WTC11 (cell line): ENCODE measurements at regions not wholly inside any gene's neighbourhood (a gene's known extent, or its start where the extent isn't known, plus 50 kb on each side); places are given as distances from the start of the nearest gene placed in this dataset.

ENCODE experiments used
- ATAC-seq: fragments of 200-7000 bp; cut with Tn5 transposase; 2 replicates; pipeline ENCODE4 v1.10.0; 2021; ENCODE audit warnings: mild to moderate bottlenecking, moderate library complexity
- CTCF ChIA-PET: fragments of 300-600 bp; sonication (Branson Sonifier 250); formaldehyde crosslinking; loops from one replicate; lab custom pipeline; 2021; ENCODE audit warnings: antibody characterized with exemption; lab: Charles Lee
- POLR2A ChIA-PET: fragments of 350-600 bp; sonication (Branson Sonifier 250); formaldehyde crosslinking; loops from one replicate; lab custom pipeline; 2021; ENCODE audit warnings: antibody characterized with exemption; lab: Charles Lee
- DNase-seq: peaks from one replicate; pipeline ENCODE4 v3.0.0; 2021; ENCODE audit warnings: low spot score
- H3K27ac Mint-ChIP-seq: 2 replicates; pipeline ENCODE4 v1.8.0; 2021; ENCODE audit warnings: mixed read lengths
- H3K27me3 Mint-ChIP-seq: 2 replicates; pipeline ENCODE4 v1.8.0; 2021; ENCODE audit warnings: low read depth, mild to moderate bottlenecking, moderate library complexity, mixed read lengths
- H3K36me3 Mint-ChIP-seq: 2 replicates; pipeline ENCODE4 v1.8.0; 2021; ENCODE audit warnings: mixed read lengths
- H3K4me1 Mint-ChIP-seq: 2 replicates; pipeline ENCODE4 v1.8.0; 2022; ENCODE audit warnings: mixed read lengths
- H3K4me3 Mint-ChIP-seq: 2 replicates; pipeline ENCODE4 v1.8.0; 2021; ENCODE audit warnings: mild to moderate bottlenecking, moderate library complexity, mixed read lengths
- H3K9me3 Mint-ChIP-seq: 2 replicates; pipeline ENCODE4 v1.8.0; 2021; ENCODE audit warnings: mixed read lengths
- AR ChIP-seq: fragments of 250-450 bp; sonication (Bioruptor Pico); IDR thresholded peaks from 2 replicates; pipeline ENCODE4 v1.9.0; 2021; ENCODE audit warnings: mild to moderate bottlenecking
- CREB1 ChIP-seq: sonication (generic); formaldehyde crosslinking; IDR thresholded peaks from 2 replicates; pipeline ENCODE4 v1.8.0; 2023; ENCODE audit warnings: mild to moderate bottlenecking, missing genetic modification reagents
- E2F1 ChIP-seq: sonication (generic); formaldehyde crosslinking; IDR thresholded peaks from 2 replicates; pipeline ENCODE4 v1.8.0; 2022; ENCODE audit warnings: mild to moderate bottlenecking, missing genetic modification reagents
- FOXP1 ChIP-seq: sonication (generic); formaldehyde crosslinking; IDR thresholded peaks from 2 replicates; pipeline ENCODE4 v1.8.0; 2022; ENCODE audit warnings: missing genetic modification reagents, mild to moderate bottlenecking, moderate library complexity, borderline replicate concordance
- HMGXB4 ChIP-seq: sonication (generic); formaldehyde crosslinking; IDR thresholded peaks from 2 replicates; pipeline ENCODE4 v1.8.1; 2023; ENCODE audit warnings: mild to moderate bottlenecking, moderate library complexity, missing genetic modification reagents
- IRF2 ChIP-seq: sonication (generic); formaldehyde crosslinking; IDR thresholded peaks from 2 replicates; pipeline ENCODE4 v1.8.0; 2022; ENCODE audit warnings: low read depth, missing genetic modification reagents, borderline replicate concordance
- JAZF1 ChIP-seq: fragments of 250-450 bp; sonication (Bioruptor Pico); IDR thresholded peaks from 2 replicates; pipeline ENCODE4 v1.9.0; 2021; ENCODE audit warnings: moderate library complexity, mild to moderate bottlenecking, inconsistent platforms
- NFATC4 ChIP-seq: fragments of 250-450 bp; sonication (Bioruptor Pico); IDR thresholded peaks from 2 replicates; pipeline ENCODE4 v1.9.0; 2021; ENCODE audit warnings: mild to moderate bottlenecking
- NFYB ChIP-seq: sonication (generic); formaldehyde crosslinking; conservative IDR thresholded peaks from 2 replicates; pipeline ENCODE4 v1.8.0; 2022; ENCODE audit warnings: low read depth, missing genetic modification reagents
- PRRX2 ChIP-seq: fragments of 250-450 bp; sonication (Bioruptor Pico); IDR thresholded peaks from 2 replicates; pipeline ENCODE4 v1.8.0; 2021; ENCODE audit warnings: mild to moderate bottlenecking
- RORB ChIP-seq: fragments of 250-450 bp; sonication (Bioruptor Pico); IDR thresholded peaks from 2 replicates; pipeline ENCODE4 v1.9.0; 2021; ENCODE audit warnings: mild to moderate bottlenecking
- SP1 ChIP-seq: sonication (generic); formaldehyde crosslinking; conservative IDR thresholded peaks from 2 replicates; pipeline ENCODE4 v1.8.1; 2022; ENCODE audit warnings: missing genetic modification reagents
- STAT6 ChIP-seq: sonication (generic); formaldehyde crosslinking; conservative IDR thresholded peaks from 2 replicates; pipeline ENCODE4 v1.8.1; 2023; ENCODE audit warnings: mild to moderate bottlenecking, low read depth, missing genetic modification reagents, moderate library complexity
- TEAD4 ChIP-seq: sonication (generic); formaldehyde crosslinking; IDR thresholded peaks from 2 replicates; pipeline ENCODE4 v1.8.0; 2022; ENCODE audit warnings: mild to moderate bottlenecking, missing genetic modification reagents
- TP53 ChIP-seq: sonication (generic); formaldehyde crosslinking; IDR thresholded peaks from 2 replicates; pipeline ENCODE4 v1.8.1; 2023; ENCODE audit warnings: mild to moderate bottlenecking, missing genetic modification reagents
- USF1 ChIP-seq: sonication (generic); formaldehyde crosslinking; IDR thresholded peaks from 2 replicates; pipeline ENCODE4 v1.8.0; 2022; ENCODE audit warnings: mild to moderate bottlenecking, missing genetic modification reagents
- ZMAT4 ChIP-seq: fragments of 250-450 bp; sonication (Bioruptor Pico); IDR thresholded peaks from 2 replicates; pipeline ENCODE4 v1.9.0; 2021; ENCODE audit warnings: mild to moderate bottlenecking
- ZNF121 ChIP-seq: sonication (generic); formaldehyde crosslinking; IDR thresholded peaks from 2 replicates; pipeline ENCODE4 v1.8.0; 2023; ENCODE audit warnings: missing genetic modification reagents
- ZSCAN18 ChIP-seq: fragments of 250-450 bp; sonication (Bioruptor Pico); IDR thresholded peaks from 2 replicates; pipeline ENCODE4 v2.1.2; 2022; ENCODE audit warnings: mild to moderate bottlenecking, moderate library complexity

- CTCF ChIA-PET: no interaction called here
- TF ChIP-seq CREB1: no peak
- no peak for TF ChIP-seq ZMAT4 (CRISPR knock-in tag)
- no peak for TF ChIP-seq IRF2 (CRISPR knock-in tag)
- no peak for TF ChIP-seq JAZF1 (CRISPR knock-in tag)
- no peak for TF ChIP-seq PRRX2 (CRISPR knock-in tag)
- no peak for TF ChIP-seq ZNF121 (CRISPR knock-in tag)
- no peak for TF ChIP-seq NFYB (CRISPR knock-in tag)
- TF ChIP-seq HMGXB4 (CRISPR knock-in tag): no peak
- TF ChIP-seq AR (CRISPR knock-in tag): no peak
- no peak for TF ChIP-seq USF1 (CRISPR knock-in tag)
- TF ChIP-seq SP1 (CRISPR knock-in tag): no peak
- TF ChIP-seq RORB (CRISPR knock-in tag): no peak
- TF ChIP-seq STAT6: no peak
- TF ChIP-seq FOXP1 (CRISPR knock-in tag): no peak
- TF ChIP-seq E2F1 (CRISPR knock-in tag): no peak
- no peak for TF ChIP-seq NFATC4
- TF ChIP-seq ZSCAN18: no peak
- no peak for TF ChIP-seq TP53 (CRISPR knock-in tag)
- TF ChIP-seq TEAD4 (CRISPR knock-in tag): no peak
Measured at GRCh38 chr5:74446725-74447241, 193.7 kb downstream of the ENC1 start.

More at GRCh38 chr5:74446725-74447241, 193.7 kb downstream of the ENC1 start:
- H3K4me1 Mint-ChIP-seq: peaks cover 7% of the 10 kb centered on the region
- no peak for ATAC-seq
- no peaks in the 10 kb centered on the region for H3K36me3 Mint-ChIP-seq
- no peaks in the 10 kb centered on the region for H3K27me3 Mint-ChIP-seq
- POLR2A ChIA-PET: no interaction called here
- H3K4me3 Mint-ChIP-seq: no peak overlapping the region
- no peak for DNase-seq
- H3K27ac Mint-ChIP-seq: no peak overlapping the region
- no peaks in the 10 kb centered on the region for H3K9me3 Mint-ChIP-seq
